Uterus (tissue), 2 donors: ENCODE measurements at regions not wholly inside any gene's neighbourhood (a gene's known extent, or its start where the extent isn't known, plus 50 kb on each side); places are given as distances from the start of the nearest gene placed in this dataset.

ENCODE experiments used
- CTCF ChIP-seq, 4 experiments: fragments of 200-600 bp in 2 of 4; fragments of 450-650 bp in 2 of 4; sonication (generic) in 2 of 4; IDR thresholded peaks; one replicate each; pipeline ENCODE4 v1.5.1; 2016 to 2019; ENCODE audit warnings: antibody characterized with exemption in 4 of 4, mild to moderate bottlenecking in 2 of 4, moderate library complexity in 1 of 4
- POLR2A ChIP-seq, 2 donors: fragments of 450-650 bp; IDR thresholded peaks; one replicate each; pipeline ENCODE4 v1.6.1; 2016; ENCODE audit warnings: antibody characterized with exemption in 2 of 2, mild to moderate bottlenecking in 1 of 2, moderate library complexity in 1 of 2

DNA sequence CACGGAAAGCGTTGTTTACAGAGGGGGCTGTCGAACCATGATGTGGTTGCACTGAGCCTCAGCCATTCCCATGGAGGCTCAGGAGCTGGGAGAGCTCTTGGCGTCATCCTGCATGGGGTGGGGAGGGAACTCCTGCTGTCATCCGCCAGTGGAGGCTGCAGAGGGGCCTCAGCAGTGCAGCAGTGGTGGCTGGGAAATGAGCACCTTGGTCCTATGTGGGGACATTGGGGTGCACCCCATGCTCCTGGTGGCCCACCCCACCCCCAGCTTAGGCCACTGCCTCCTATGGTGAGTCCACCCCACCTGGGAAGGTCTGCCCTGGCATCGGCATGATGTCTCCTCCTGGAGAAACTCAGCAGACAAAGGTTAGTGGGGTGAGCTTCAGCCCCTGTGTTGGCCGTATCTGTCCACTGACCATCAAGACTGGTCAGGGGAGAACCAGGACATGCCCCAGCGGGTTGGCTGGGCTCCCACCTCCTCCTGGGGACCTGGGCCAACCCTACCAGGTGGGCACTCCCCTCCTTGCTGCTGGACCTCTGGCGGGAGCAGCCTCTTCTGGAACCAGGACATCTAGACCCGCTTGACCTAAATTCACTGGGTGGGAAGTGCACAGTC, 67.8 kb upstream of the HDAC4 start:
- no peak for TF ChIP-seq CTCF (IDR thresholded peaks at IDR 0.05)
- TF ChIP-seq POLR2A (IDR thresholded peaks at IDR 0.05): no peak
